ENCODE measurements at regions not wholly inside any gene's neighbourhood (a gene's known extent, or its start where the extent isn't known, plus 50 kb on each side); places are given as distances from the start of the nearest gene placed in this dataset.
"Not testable (repeated sequence)": the region's sequence is repeated elsewhere in the genome, so short reads cannot be mapped to it uniquely, and the experiment has no call there.

DNA sequence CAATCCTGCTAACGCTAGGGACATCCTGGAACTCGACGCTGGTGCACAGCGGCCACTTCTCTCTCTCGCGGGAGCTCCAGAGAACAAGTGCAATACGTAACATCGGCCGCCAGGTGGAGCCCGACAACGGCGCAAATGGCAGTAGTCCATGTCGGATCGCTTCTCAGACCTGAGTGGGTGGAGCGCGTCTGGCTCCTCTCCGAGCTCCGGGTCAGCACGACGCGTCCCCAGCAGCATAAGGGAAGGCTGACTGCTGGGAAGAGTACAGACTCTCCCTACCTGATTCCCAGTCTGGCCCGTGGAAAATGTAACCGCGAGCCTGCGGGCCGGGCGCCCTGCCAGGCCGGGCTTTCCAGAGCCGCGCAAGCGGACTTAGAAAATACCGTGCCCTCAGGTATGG lies 1725.8 kb downstream of the SPATA31A7 start:
- H3K9me3 ChIP-seq (ENCODE audit: control insufficient read depth, insufficient read depth, low read length); H3K27ac ChIP-seq (ENCODE audit: low read depth, low read length); H3K4me3 ChIP-seq (ENCODE audit: low read depth, low read length); H3K4me1 ChIP-seq (ENCODE audit: control insufficient read depth, insufficient read depth, low read length); H3K36me3 ChIP-seq (ENCODE audit: control insufficient read depth, insufficient read depth, low read length); H3K9ac ChIP-seq (ENCODE audit: low read depth, low read length); H3K27me3 ChIP-seq (ENCODE audit: control insufficient read depth, insufficient read depth, low read length): not testable (repeated sequence)

DNA sequence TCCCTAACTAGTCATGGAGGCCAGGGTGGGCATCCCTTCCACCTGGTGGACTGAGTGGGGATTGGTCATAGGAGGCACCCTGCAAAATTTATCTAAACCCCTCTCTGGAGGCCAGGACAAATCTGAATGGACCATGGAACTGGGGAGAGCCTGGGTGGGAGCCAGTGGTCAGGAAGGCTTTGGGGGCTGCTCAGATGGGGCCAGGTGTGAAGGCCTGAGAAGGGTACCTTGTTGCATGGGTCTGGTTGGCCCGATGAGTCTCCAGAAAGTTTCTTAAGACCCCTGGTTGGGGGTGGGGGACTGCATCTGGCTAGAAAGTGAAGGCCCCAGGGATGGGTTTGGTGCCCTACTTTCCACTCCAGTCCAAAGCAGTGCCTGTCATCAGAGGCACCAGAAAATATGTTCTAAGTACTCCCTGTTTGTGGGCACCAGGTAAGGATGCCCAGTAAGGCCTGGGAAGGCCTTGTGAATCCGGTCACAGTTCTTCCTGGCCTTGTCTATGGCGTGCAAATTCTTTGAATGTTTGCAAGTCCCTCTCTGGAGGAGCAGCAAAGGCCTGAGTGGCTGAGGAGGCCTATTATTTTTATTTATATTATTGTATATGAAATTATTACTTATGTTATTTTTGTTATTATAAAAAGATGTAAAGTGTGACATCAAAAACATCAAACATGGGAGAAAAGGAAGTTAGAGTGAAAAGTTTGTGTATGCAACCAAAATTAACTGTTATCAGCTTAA lies 1729.0 kb downstream of the SPATA31A7 start:
- not testable (repeated sequence) for H3K4me3 ChIP-seq (ENCODE audit: low read depth, low read length); H3K27ac ChIP-seq (ENCODE audit: low read depth, low read length); H3K36me3 ChIP-seq (ENCODE audit: control insufficient read depth, insufficient read depth, low read length); H3K27me3 ChIP-seq (ENCODE audit: control insufficient read depth, insufficient read depth, low read length); H3K9me3 ChIP-seq (ENCODE audit: control insufficient read depth, insufficient read depth, low read length); H3K4me1 ChIP-seq (ENCODE audit: control insufficient read depth, insufficient read depth, low read length); H3K9ac ChIP-seq (ENCODE audit: low read depth, low read length)

DNA sequence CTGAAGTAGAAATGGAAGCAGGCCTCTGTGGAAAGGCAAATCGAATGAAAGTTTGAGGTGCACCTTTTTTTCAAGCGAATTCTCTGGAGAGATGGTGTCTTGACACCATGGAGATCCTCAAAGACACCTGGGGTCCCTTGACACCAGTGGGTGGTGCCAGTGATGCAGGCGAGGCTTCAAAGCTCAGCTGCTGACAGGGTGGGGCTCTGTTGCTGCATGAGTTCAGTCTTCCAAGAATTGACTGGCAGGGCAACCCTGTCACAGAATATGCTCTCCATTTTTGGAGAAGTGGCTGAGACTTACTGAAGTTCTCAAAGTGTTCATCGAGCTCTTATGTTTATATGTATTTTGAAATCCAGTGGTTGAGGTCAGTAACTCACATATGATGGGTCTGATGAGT lies 1741.6 kb downstream of the SPATA31A7 start:
- H3K36me3 ChIP-seq (ENCODE audit: control insufficient read depth, insufficient read depth, low read length); H3K9me3 ChIP-seq (ENCODE audit: control insufficient read depth, insufficient read depth, low read length); H3K4me1 ChIP-seq (ENCODE audit: control insufficient read depth, insufficient read depth, low read length); H3K27ac ChIP-seq (ENCODE audit: low read depth, low read length); H3K4me3 ChIP-seq (ENCODE audit: low read depth, low read length); H3K9ac ChIP-seq (ENCODE audit: low read depth, low read length); H3K27me3 ChIP-seq (ENCODE audit: control insufficient read depth, insufficient read depth, low read length): not testable (repeated sequence)

DNA sequence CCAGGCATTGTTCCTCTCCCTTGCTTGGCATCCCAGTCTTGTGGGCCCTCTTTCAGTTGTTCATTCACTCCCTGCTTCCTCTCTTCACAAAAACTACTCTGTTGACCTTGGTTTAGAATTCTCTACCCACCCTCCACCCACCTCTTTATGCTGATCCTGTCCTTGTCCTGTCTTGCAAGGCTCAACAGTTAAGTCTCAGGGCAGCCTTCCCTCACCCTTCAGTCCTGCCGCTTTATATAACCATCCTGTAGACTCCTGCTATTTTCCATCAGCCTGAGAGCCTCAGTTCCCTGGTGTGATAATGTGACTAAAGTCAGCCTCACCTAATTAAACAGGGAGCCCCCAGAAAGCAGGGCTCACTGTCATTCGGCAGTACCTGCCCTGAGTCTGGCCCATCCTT lies 1763.0 kb downstream of the SPATA31A7 start:
- not testable (repeated sequence) for H3K4me3 ChIP-seq (ENCODE audit: low read depth, low read length); H3K9me3 ChIP-seq (ENCODE audit: control insufficient read depth, insufficient read depth, low read length); H3K27ac ChIP-seq (ENCODE audit: low read depth, low read length); H3K27me3 ChIP-seq (ENCODE audit: control insufficient read depth, insufficient read depth, low read length); H3K4me1 ChIP-seq (ENCODE audit: control insufficient read depth, insufficient read depth, low read length); H3K9ac ChIP-seq (ENCODE audit: low read depth, low read length); H3K36me3 ChIP-seq (ENCODE audit: control insufficient read depth, insufficient read depth, low read length)

Data from HUES48 (cell line).